Stimulated activated effector memory CD8-positive, alpha-beta T cell treated with anti-CD3 and anti-CD28 coated beads, Interleukin-12 subunit alpha, Interleukin-12 subunit beta, amount 100 ng/mL, for 72 hours (primary cell): ENCODE measurements at regions not wholly inside any gene's neighbourhood (a gene's known extent, or its start where the extent isn't known, plus 50 kb on each side); places are given as distances from the start of the nearest gene placed in this dataset.

Experiments used
- ATAC-seq: fragments of 150-1000 bp; cut with Tn5 transposase; 2 replicates; pipeline ENCODE4 v1.10.0; 2021
- DNase-seq, 2 donors: peaks; one replicate each; pipeline ENCODE4 v3.0.0; 2021 to 2022; ENCODE audit warnings: low spot score in 2 of 2
- H3K27ac Mint-ChIP-seq: one replicate; pipeline ENCODE4 v1.8.0; 2022; ENCODE audit warnings: mild to moderate bottlenecking, mixed read lengths
- H3K36me3 Mint-ChIP-seq: one replicate; pipeline ENCODE4 v1.8.0; 2022; ENCODE audit warnings: mild to moderate bottlenecking, mixed read lengths
- H3K4me1 Mint-ChIP-seq: one replicate; pipeline ENCODE4 v1.8.0; 2022; ENCODE audit warnings: mixed read lengths
- H3K4me3 Mint-ChIP-seq: one replicate; pipeline ENCODE4 v1.8.0; 2022; ENCODE audit warnings: mild to moderate bottlenecking, mixed read lengths
- H3K9me3 Mint-ChIP-seq: one replicate; pipeline ENCODE4 v1.8.0; 2022; ENCODE audit warnings: mixed read lengths

DNA sequence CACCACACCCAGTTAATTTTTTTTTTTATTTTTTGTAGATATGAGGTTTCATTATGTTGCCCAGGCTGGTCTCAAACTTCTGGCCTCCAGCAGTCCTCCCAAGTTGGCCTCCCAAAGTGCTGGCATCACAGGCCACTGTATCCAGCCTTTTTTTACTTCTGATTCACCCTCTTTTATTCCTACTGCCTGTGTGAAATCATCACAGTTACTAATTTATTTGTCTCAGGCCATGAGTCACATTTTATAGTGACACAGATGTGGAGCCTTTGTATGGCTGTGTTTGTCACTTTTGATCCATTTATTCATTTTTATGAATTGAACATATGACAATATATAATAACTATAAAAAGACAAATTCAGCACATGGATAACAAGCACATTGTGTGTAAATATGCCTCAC is 67.1 kb upstream of the SNX2 start:
- no peak overlapping the region for H3K27ac Mint-ChIP-seq
- no peak for ATAC-seq
- peaks cover 6% of the 10 kb centered on the region for H3K4me1 Mint-ChIP-seq
- no peaks in the 10 kb centered on the region for H3K9me3 Mint-ChIP-seq
- no peak overlapping the region for H3K4me3 Mint-ChIP-seq
- DNase-seq: no peak
- no peaks in the 10 kb centered on the region for H3K36me3 Mint-ChIP-seq

DNA sequence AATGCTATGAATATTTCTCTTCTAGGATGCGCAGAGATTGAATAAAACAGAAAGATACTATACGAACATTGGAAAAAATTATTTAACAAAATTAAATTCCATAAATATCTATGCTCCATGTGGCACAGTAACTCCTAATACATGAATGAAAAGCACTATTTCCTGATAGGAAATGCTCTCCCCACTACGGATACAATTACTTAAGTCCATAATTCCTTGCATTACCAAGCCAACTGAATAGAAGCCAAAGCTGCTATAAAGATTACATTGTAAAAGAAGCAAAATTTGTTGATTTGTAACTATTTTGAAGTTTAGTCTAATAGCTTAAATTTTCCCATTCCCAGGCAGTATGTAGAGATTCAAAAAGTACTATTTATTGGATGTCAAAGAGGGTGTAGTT is 61.8 kb upstream of the SNX2 start:
- H3K36me3 Mint-ChIP-seq: no peaks in the 10 kb centered on the region
- ATAC-seq (no peak), DNase-seq (no peak)
- no peaks in the 10 kb centered on the region for H3K9me3 Mint-ChIP-seq
- H3K4me3 Mint-ChIP-seq: no peak overlapping the region
- H3K27ac Mint-ChIP-seq: no peak overlapping the region
- no peaks in the 10 kb centered on the region for H3K4me1 Mint-ChIP-seq

DNA sequence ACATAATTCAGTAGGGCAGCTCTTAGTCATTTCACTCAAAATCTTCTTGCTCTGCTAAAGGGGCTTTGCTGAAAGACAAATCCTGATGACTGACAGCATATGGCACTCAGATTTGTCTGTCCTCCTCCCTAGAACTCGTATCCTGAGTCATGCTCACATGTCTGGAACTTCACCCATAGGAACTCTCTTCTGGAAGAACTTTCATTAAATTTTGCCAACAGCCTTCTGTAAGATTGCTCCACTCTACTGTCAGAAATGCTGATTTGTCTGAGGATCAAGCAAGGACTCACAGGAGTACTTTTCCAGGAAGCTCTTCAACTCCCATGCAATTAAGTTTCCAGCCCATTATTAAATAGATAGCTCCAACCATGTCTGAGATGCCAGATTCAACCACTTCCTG is 59.8 kb upstream of the SNX2 start:
- H3K36me3 Mint-ChIP-seq: no peaks in the 10 kb centered on the region
- no peak overlapping the region for H3K4me3 Mint-ChIP-seq
- ATAC-seq (no peak), DNase-seq (no peak)
- no peak overlapping the region for H3K27ac Mint-ChIP-seq
- no peaks in the 10 kb centered on the region for H3K9me3 Mint-ChIP-seq
- H3K4me1 Mint-ChIP-seq: no peaks in the 10 kb centered on the region

DNA sequence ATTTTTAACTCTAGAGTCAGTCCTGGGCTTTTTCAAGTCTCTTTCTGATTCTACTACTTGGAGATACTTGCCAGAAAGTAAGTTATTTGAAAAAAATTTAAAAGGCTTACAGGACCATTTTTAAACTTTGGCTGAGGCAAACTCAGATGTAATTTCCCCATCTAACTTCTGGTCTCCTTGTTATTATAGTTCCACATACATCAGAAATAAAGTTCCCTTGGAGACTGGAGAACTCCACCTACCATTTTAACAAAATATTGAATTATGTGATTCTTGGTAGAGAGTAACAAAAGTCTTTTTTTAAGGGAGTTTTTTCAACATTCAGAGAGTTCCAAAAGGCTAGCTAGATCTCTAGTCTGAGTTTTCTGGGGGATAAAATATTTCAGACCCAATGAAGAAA is 56.3 kb upstream of the SNX2 start:
- Mint-ChIP-seq H3K4me1 (peaks cover 5% of the 10 kb centered on the region), H3K27ac (no peak overlapping the region), H3K36me3 (no peaks in the 10 kb centered on the region), H3K4me3 (no peak overlapping the region), H3K9me3 (no peaks in the 10 kb centered on the region)
- DNase-seq (no peak), ATAC-seq (no peak)

DNA sequence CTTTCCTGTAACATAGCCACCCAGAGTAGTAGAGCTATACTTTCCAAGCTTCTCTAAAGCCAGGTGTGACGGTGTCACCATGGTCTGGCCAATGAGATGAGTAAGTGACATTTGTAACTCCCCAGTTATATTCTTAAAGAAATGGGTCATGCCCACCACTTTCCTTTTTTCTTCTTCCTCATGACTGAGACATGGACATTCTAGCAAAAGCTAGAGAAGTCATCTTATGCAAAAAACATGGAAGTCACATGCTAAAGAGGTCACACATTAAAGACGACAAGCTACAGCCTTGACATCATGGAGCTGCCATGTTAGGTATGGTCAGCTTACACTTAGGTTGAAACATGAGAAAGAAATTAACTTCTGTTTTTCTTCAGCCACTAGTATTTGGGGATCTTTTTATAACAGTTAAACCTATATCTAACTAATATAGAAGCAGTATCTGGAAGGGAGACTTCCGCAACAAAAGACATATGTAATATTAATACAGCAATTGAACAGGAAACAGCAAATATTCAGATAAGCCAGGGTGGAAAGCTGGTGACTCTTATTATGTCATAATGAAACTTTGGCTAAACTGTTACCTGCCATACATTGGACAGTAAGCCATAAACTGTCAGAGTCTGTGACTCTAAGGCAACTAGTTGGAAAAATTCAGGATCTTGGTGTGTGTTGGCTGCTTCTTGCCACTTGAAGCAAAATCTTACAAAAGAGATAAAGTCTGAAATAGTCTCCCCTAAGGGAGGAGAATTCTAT is 54.7 kb upstream of the SNX2 start:
- no peak for DNase-seq
- no peak for ATAC-seq
- no peaks in the 10 kb centered on the region for H3K9me3 Mint-ChIP-seq
- no peak overlapping the region for H3K4me3 Mint-ChIP-seq
- H3K4me1 Mint-ChIP-seq: peaks cover 6% of the 10 kb centered on the region
- H3K27ac Mint-ChIP-seq: no peak overlapping the region
- no peaks in the 10 kb centered on the region for H3K36me3 Mint-ChIP-seq

DNA sequence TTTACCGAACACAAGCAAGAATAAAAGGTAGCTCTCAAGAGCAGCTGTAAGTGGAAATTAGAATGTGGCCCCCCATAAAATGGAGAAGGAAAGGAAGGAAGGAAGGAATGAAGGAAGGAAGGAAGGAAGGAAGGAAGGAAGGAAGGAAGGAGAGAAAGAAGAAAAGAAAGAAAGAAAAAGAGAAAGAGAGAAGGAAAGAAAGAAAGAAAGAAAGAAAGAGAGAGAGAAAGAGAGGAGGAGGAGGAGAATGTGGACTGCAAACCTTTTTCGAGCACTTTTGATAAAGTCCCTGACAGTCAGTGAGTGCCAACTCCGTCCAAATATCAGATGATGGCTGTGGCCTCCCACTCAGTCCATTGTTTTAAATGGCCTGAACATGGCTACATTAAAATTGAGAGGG is 53.8 kb upstream of the SNX2 start:
- no peaks in the 10 kb centered on the region for H3K9me3 Mint-ChIP-seq
- no peak overlapping the region for H3K27ac Mint-ChIP-seq
- peaks cover 6% of the 10 kb centered on the region for H3K4me1 Mint-ChIP-seq
- DNase-seq (no peak), ATAC-seq (no peak)
- no peaks in the 10 kb centered on the region for H3K36me3 Mint-ChIP-seq
- H3K4me3 Mint-ChIP-seq: no peak overlapping the region

DNA sequence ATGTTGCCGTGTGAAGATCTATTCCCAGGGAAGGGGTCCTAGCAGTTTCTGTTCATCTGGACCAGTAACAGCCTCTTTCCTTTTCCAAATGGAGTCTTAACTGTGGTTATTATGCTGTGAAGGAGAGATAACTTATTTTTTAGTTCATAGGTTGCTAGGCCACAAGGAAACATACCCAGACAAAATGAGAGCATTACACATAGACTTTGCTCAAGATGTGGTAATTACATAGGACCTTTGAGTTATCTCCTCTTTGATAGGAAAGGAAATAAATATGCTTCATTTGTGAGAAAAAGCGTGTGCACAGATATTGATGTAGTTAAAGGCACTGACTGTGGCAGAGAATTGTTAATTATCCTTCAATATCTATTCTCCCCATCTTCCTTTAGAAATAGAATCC is 52.5 kb upstream of the SNX2 start:
- no peaks in the 10 kb centered on the region for H3K36me3 Mint-ChIP-seq
- H3K27ac Mint-ChIP-seq: no peak overlapping the region
- no peaks in the 10 kb centered on the region for H3K9me3 Mint-ChIP-seq
- H3K4me3 Mint-ChIP-seq: no peak overlapping the region
- peaks cover 6% of the 10 kb centered on the region for H3K4me1 Mint-ChIP-seq
- ATAC-seq (no peak), DNase-seq (no peak)

DNA sequence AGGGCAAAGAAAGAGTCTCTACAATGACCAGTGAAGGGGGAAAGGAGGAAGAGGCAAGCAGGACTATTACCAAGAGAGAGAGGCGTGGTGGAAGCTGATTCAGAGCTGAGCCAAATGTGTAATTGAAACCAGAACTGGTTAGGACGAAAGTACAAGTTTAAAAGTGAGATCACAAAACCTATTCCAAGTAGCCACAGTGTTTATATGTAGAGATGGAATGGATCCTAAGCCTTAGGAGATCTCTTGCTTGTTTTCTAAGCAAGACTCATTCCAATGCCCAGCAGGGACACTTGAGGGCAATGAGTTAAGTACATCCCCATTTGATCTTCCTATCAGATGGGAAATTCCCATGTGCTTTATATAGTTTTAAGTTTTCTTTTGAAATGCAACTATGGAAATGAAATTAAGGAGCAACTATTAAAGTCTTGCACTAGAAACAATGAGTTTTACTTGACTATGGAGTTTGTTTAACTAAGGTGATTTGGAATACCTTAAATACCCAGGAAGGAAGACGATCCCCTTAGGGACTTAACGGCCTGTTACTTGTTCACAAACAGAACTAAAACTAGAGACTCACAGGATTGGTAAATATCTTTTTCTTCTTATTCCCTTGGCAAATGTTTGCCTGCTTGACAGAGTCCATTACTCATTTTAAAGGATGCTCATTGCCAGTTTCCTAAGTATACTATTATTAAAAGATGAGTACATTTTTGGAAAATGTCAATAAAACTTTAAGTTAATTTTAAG is 51.1 kb upstream of the SNX2 start:
- Mint-ChIP-seq H3K4me3 (no peak overlapping the region), H3K27ac (no peak overlapping the region), H3K9me3 (no peaks in the 10 kb centered on the region), H3K36me3 (no peaks in the 10 kb centered on the region), H3K4me1 (peaks cover 6% of the 10 kb centered on the region)
- no peak for DNase-seq
- peak; percentile 86 for ATAC-seq
